K562 (cell line): ENCODE measurements at regions not wholly inside any gene's neighbourhood (a gene's known extent, or its start where the extent isn't known, plus 50 kb on each side); places are given as distances from the start of the nearest gene placed in this dataset.

Experiments used
- ATAC-seq: fragments of 200-7000 bp; cut with Tn5 transposase; 3 replicates; pipeline ENCODE4 v1.9.1; 2020; ENCODE audit warnings: moderate library complexity
- BruUV-seq: library from RNA; stranded (reverse); fragments of 400-500 nt; replicated peaks from 2 replicates; lab custom pipeline; 2021; lab: Mats Ljungman, UMichigan
- CTCF ChIA-PET: fragments of 300-600 bp; formaldehyde crosslinking; extraction: SDS; loops from one replicate; lab custom pipeline; 2021; ENCODE audit warnings: low intra/inter-chr PET ratio; lab: Yijun Ruan, JAX
- POLR2A ChIA-PET: fragments of 300-600, 350-650 bp; sonication (Branson Sonifier 250); formaldehyde crosslinking; extraction: SDS; loops from one replicate; lab custom pipeline; 2021; ENCODE audit warnings: antibody characterized with exemption, inconsistent platforms; lab: Yijun Ruan, JAX
- DNase-seq, 4 experiments: peaks; one replicate each; pipeline versions ENCODE4 v3.0.0 to v3.0.0-alpha.2; 2011 to 2018; ENCODE audit warnings: low spot score in 3 of 4, mixed read lengths in 3 of 4; ENCODE audit errors: extremely low read depth in 1 of 4
- FAIRE-seq: peaks from 2 replicates; lab custom pipeline; 2011; peaks lifted over from hg19 to GRCh38; lab: Jason Lieb, UNC
- H2AFZ ChIP-seq: 2 replicates; pipeline ENCODE4 v1.6.0; 2011; ENCODE audit warnings: low read depth, low read length, control low read depth, inconsistent platforms
- H3K27ac ChIP-seq: fragments of 200-600 bp; 3 replicates; pipeline ENCODE4 v1.8.0; 2011; ENCODE audit warnings: low read depth, mild to moderate bottlenecking, control low read depth, inconsistent platforms, low read length, moderate library complexity, mixed read lengths; ENCODE audit errors: extremely low read depth
- H3K27me3 ChIP-seq, 2 experiments: fragments of 300-600 bp in 1 of 2; 2 replicates in 1 of 2; 3 replicates in 1 of 2; pipeline versions ENCODE4 v1.6.0 to v1.8.0; 2011; ENCODE audit warnings: inconsistent platforms in 2 of 2, low read length in 2 of 2, mild to moderate bottlenecking in 1 of 2, mixed read lengths in 1 of 2, moderate library complexity in 1 of 2; ENCODE audit not compliant: control insufficient read depth in 2 of 2, insufficient read depth in 2 of 2
- H3K36me3 ChIP-seq: fragments of 300-600 bp; 3 replicates; pipeline ENCODE4 v1.8.0; 2011; ENCODE audit warnings: mild to moderate bottlenecking, low read length, inconsistent platforms; ENCODE audit not compliant: control insufficient read depth, insufficient read depth
- H3K4me1 ChIP-seq, 2 experiments: fragments of 200-600 bp in 1 of 2; replicated peaks in 1 of 2; 2 replicates in 1 of 2; 3 replicates in 1 of 2; pipeline versions ENCODE4 v1.5.1 to v1.8.0; 2011; ENCODE audit warnings: inconsistent platforms in 2 of 2, low read length in 2 of 2, mild to moderate bottlenecking in 1 of 2, mixed read lengths in 1 of 2, moderate library complexity in 1 of 2; ENCODE audit not compliant: control insufficient read depth in 2 of 2, insufficient read depth in 2 of 2
- H3K4me2 ChIP-seq: 2 replicates; pipeline ENCODE4 v1.6.1; 2011; ENCODE audit warnings: low read length, control low read depth, inconsistent platforms, mixed read lengths; ENCODE audit not compliant: insufficient read depth
- H3K4me3 ChIP-seq: fragments of 200-600 bp; sonication (generic), shearing (Covaris generic); 2 replicates; pipeline ENCODE4 v1.5.1; 2016; ENCODE audit warnings: control low read depth, inconsistent platforms
- H3K79me2 ChIP-seq: fragments of 200-600 bp; 3 replicates; pipeline ENCODE4 v1.8.0; 2011; ENCODE audit warnings: low read length, inconsistent platforms; ENCODE audit not compliant: control insufficient read depth, insufficient read depth
- H3K9ac ChIP-seq, 2 experiments: 2 replicates each; pipeline versions ENCODE4 v1.6.0 to v1.6.1; 2011; ENCODE audit warnings: low read depth in 2 of 2, low read length in 2 of 2, control low read depth in 1 of 2, inconsistent platforms in 1 of 2, mild to moderate bottlenecking in 1 of 2, mixed read lengths in 1 of 2; ENCODE audit not compliant: insufficient read depth in 1 of 2
- H3K9me1 ChIP-seq: one replicate; pipeline ENCODE4 v1.6.0; 2011; ENCODE audit warnings: inconsistent platforms, mild to moderate bottlenecking, low read length, moderate library complexity; ENCODE audit not compliant: control insufficient read depth, insufficient read depth
- H3K9me3 ChIP-seq: replicated peaks from 2 replicates; pipeline ENCODE4 v1.5.1; 2011; ENCODE audit warnings: low read depth, low read length, inconsistent platforms; ENCODE audit not compliant: control insufficient read depth, insufficient read depth
- H4K20me1 ChIP-seq: replicated peaks from 2 replicates; pipeline ENCODE4 v1.6.1; 2011; ENCODE audit warnings: low read length, inconsistent platforms, mixed read lengths; ENCODE audit not compliant: control insufficient read depth, insufficient read depth
- ARID1B ChIP-seq: fragments of 450-650 bp; IDR thresholded peaks from 2 replicates; pipeline ENCODE4 v1.6.1; 2016; ENCODE audit warnings: antibody characterized with exemption, mild to moderate bottlenecking, inconsistent platforms
- E2F3 ChIP-seq: fragments of 250-450 bp; sonication (Bioruptor Pico); IDR thresholded peaks from 2 replicates; pipeline ENCODE4 v1.4.0; 2020; ENCODE audit warnings: mild to moderate bottlenecking
- FOXA3 ChIP-seq, 2 experiments: fragments of 450-650 bp in 1 of 2; sonication (generic) in 1 of 2; formaldehyde crosslinking; IDR thresholded peaks in 1 of 2; conservative IDR thresholded peaks in 1 of 2; 2 replicates each; pipeline versions ENCODE4 v1.4.0 to v1.8.0; 2020 to 2022; ENCODE audit warnings: mild to moderate bottlenecking in 2 of 2, missing genetic modification reagents in 1 of 2
- MCM7 ChIP-seq, 2 experiments: fragments of 450-650 bp; IDR thresholded peaks; 2 replicates each; pipeline ENCODE4 v1.6.1; 2016 to 2018
- TGIF2 ChIP-seq: sonication (generic); formaldehyde crosslinking; IDR thresholded peaks from 2 replicates; pipeline ENCODE4 v1.8.1; 2022; ENCODE audit warnings: mild to moderate bottlenecking, missing genetic modification reagents, moderate library complexity
- THRA ChIP-seq: fragments of 450-650 bp; IDR thresholded peaks from 2 replicates; pipeline ENCODE4 v1.6.1; 2017; ENCODE audit warnings: mild to moderate bottlenecking, moderate library complexity
- U2AF2 ChIP-seq: fragments of 200-400 bp; formaldehyde crosslinking; optimal IDR thresholded peaks from 2 replicates; pipeline ENCODE3; 2017; ENCODE audit warnings: low read depth, mild to moderate bottlenecking, low read length
- ZNF354B ChIP-seq: fragments of 250-450 bp; sonication (Bioruptor Pico); IDR thresholded peaks from 2 replicates; pipeline ENCODE4 v1.4.0; 2020
- WGBS: fragments of 100-300 bp; shearing (Covaris generic); methylation state at CpG from one replicate; pipeline ENCODE4 v1.1.6; 2016; ENCODE audit warnings: low coverage, mixed read lengths; ENCODE audit not compliant: insufficient coverage; ENCODE audit errors: missing lambda C conversion rate; 5-methylcytosine and 5-hydroxymethylcytosine counted together
- in situ Hi-C: fragments of 300-500 bp; cut with MboI; formaldehyde crosslinking; loops from 4 replicates; pipeline ENCODE4 v1.15.0; 2018; ENCODE audit warnings: inconsistent platforms, mixed read lengths
- intact Hi-C: fragments of 100-400 bp; cut with micrococcal nuclease; formaldehyde crosslinking; loops from 2 replicates; pipeline ENCODE4 v1.14.2; 2022
- TF ChIP-seq, protein P1 (sequence below): fragments of 450-650 bp; IDR thresholded peaks from 2 replicates; pipeline ENCODE4 v1.6.1; 2017; ENCODE audit warnings: antibody characterized with exemption, mild to moderate bottlenecking

- Histone ChIP-seq H3K36me3 (no peaks in the 10 kb centered on the region), H3K4me2 (no peak overlapping the region), H3K9me3 (no peaks in the 10 kb centered on the region), H3K9me1 (no peaks in the 10 kb centered on the region), H3K9ac (no peak overlapping the region), H3K4me3 (no peak overlapping the region), H3K4me1 (no peaks in the 10 kb centered on the region), H2AFZ (no peak overlapping the region), H3K27me3 (no peaks in the 10 kb centered on the region), H3K27ac (no peak overlapping the region), H3K79me2 (no peaks in the 10 kb centered on the region), H4K20me1 (no peaks in the 10 kb centered on the region)
- DNase-seq: no peak
- no peak for FAIRE-seq
- POLR2A ChIA-PET: no interaction called here
- in situ Hi-C loops: no loop called here
- TF ChIP-seq THRA: no peak
- CTCF ChIA-PET: no interaction called here
- under 1% methylated on average over 7 of the region's 7 CpGs for WGBS
- BruUV-seq: no TSS peak
- ATAC-seq: no peak
- intact Hi-C loops: no loop called here
Measured at GRCh38 chr6:81326881-81327561, 425.5 kb downstream of the TENT5A start.

DNA sequence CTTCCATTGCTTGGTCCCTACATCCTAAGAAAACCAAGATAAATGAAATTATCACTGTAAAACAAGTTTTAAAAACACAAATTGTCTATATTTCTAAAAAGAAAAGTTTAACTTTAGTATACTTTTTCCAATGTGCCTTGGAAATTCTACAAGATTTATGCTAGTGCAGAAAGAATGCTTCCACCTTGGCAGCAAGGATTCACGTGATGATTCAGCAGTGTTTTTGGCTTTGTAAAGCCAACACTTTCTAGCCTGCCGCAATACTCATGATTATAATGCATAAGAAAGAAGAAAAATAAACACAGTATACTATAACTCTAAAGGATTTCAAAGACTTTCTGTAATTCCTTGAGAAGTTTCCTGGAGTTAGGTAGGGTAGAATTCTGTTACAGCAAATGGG is 442.7 kb downstream of the TENT5A start:
- H3K27ac ChIP-seq: no peak overlapping the region
- POLR2A ChIA-PET: no interaction called here
- no peak for DNase-seq
- in situ Hi-C loops (no loop called here), intact Hi-C loops (no loop called here)
- ATAC-seq: no peak
- H3K36me3 ChIP-seq: no peaks in the 10 kb centered on the region
- FAIRE-seq: no peak
- no peaks in the 10 kb centered on the region for H3K9me1 ChIP-seq
- BruUV-seq: no TSS peak
- no peak overlapping the region for H3K4me2 ChIP-seq
- H3K9ac ChIP-seq: no peak overlapping the region
- no peaks in the 10 kb centered on the region for H3K79me2 ChIP-seq
- WGBS: 0% methylated on average over 2 of the region's 2 CpGs
- H3K27me3 ChIP-seq: no peaks in the 10 kb centered on the region
- no peak overlapping the region for H2AFZ ChIP-seq
- no peaks in the 10 kb centered on the region for H4K20me1 ChIP-seq
- no peaks in the 10 kb centered on the region for H3K4me1 ChIP-seq
- no peak overlapping the region for H3K4me3 ChIP-seq
- H3K9me3 ChIP-seq: no peaks in the 10 kb centered on the region
- CTCF ChIA-PET: no interaction called here
- no peak for TF ChIP-seq E2F3 (CRISPR knock-in tag)
- TF ChIP-seq, protein P1, sequence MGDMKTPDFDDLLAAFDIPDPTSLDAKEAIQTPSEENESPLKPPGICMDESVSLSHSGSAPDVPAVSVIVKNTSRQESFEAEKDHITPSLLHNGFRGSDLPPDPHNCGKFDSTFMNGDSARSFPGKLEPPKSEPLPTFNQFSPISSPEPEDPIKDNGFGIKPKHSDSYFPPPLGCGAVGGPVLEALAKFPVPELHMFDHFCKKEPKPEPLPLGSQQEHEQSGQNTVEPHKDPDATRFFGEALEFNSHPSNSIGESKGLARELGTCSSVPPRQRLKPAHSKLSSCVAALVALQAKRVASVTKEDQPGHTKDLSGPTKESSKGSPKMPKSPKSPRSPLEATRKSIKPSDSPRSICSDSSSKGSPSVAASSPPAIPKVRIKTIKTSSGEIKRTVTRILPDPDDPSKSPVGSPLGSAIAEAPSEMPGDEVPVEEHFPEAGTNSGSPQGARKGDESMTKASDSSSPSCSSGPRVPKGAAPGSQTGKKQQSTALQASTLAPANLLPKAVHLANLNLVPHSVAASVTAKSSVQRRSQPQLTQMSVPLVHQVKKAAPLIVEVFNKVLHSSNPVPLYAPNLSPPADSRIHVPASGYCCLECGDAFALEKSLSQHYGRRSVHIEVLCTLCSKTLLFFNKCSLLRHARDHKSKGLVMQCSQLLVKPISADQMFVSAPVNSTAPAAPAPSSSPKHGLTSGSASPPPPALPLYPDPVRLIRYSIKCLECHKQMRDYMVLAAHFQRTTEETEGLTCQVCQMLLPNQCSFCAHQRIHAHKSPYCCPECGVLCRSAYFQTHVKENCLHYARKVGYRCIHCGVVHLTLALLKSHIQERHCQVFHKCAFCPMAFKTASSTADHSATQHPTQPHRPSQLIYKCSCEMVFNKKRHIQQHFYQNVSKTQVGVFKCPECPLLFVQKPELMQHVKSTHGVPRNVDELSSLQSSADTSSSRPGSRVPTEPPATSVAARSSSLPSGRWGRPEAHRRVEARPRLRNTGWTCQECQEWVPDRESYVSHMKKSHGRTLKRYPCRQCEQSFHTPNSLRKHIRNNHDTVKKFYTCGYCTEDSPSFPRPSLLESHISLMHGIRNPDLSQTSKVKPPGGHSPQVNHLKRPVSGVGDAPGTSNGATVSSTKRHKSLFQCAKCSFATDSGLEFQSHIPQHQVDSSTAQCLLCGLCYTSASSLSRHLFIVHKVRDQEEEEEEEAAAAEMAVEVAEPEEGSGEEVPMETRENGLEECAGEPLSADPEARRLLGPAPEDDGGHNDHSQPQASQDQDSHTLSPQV: no peak
- no peak for TF ChIP-seq MCM7 (IDR thresholded peaks at IDR 0.05)
- no peak for TF ChIP-seq TGIF2
- no peak for TF ChIP-seq ZNF354B (CRISPR knock-in tag)
- no peak for TF ChIP-seq ARID1B
- no peak for TF ChIP-seq FOXA3 (CRISPR knock-in tag; conservative IDR thresholded peaks at IDR 0.05 in 1 of 2, IDR thresholded peaks at IDR 0.05 in 1 of 2)
- no peak for TF ChIP-seq U2AF2
